Kidney capillary endothelial cell (primary cell): ENCODE measurements at regions not wholly inside any gene's neighbourhood (a gene's known extent, or its start where the extent isn't known, plus 50 kb on each side); places are given as distances from the start of the nearest gene placed in this dataset.
A peak's percentile ranks its signal among the peaks of the same experiment; 100 is the strongest.
"Not testable (repeated sequence)": the region's sequence is repeated elsewhere in the genome, so short reads cannot be mapped to it uniquely, and the experiment has no call there.

Experiments
- DNase-seq: peaks from one replicate; pipeline ENCODE4 v3.0.0-alpha.2; 2018; ENCODE audit warnings: low spot score

- no peak for DNase-seq
Observed at GRCh38 chr9:36461323-36461722, 61.3 kb upstream of the RNF38 start.

GRCh38 chr9:36458430-36458915 lies 58.4 kb upstream of the RNF38 start:
- DNase-seq = not testable (repeated sequence)

- DNase-seq = no peak
Observed at GRCh38 chr9:36457836-36458429, 57.9 kb upstream of the RNF38 start.

GRCh38 chr9:36456480-36457065 lies 56.5 kb upstream of the RNF38 start:
- DNase-seq = no peak

GRCh38 chr9:36451949-36452348 lies 51.9 kb upstream of the RNF38 start:
- DNase-seq = no peak

GRCh38 chr9:36450110-36450732 lies 50.2 kb upstream of the RNF38 start:
- DNase-seq = peak; percentile 27
